GM12865 (cell line): ENCODE measurements at regions not wholly inside any gene's neighbourhood (a gene's known extent, or its start where the extent isn't known, plus 50 kb on each side); places are given as distances from the start of the nearest gene placed in this dataset.

Source experiments
- DNase-seq: peaks from one replicate; pipeline ENCODE4 v3.0.0; 2010; ENCODE audit warnings: low read depth
- H3K4me3 ChIP-seq: 2 replicates; pipeline ENCODE4 v1.5.1; 2011; ENCODE audit warnings: mild to moderate bottlenecking, low read depth, low read length, control low read depth
- TF ChIP-seq, protein P1 (sequence below): IDR thresholded peaks from 2 replicates; pipeline ENCODE4 v1.5.1; 2011; ENCODE audit warnings: low read length, control low read depth, low read depth, inconsistent platforms; ENCODE audit not compliant: insufficient read depth; ENCODE audit errors: missing control alignments

DNA sequence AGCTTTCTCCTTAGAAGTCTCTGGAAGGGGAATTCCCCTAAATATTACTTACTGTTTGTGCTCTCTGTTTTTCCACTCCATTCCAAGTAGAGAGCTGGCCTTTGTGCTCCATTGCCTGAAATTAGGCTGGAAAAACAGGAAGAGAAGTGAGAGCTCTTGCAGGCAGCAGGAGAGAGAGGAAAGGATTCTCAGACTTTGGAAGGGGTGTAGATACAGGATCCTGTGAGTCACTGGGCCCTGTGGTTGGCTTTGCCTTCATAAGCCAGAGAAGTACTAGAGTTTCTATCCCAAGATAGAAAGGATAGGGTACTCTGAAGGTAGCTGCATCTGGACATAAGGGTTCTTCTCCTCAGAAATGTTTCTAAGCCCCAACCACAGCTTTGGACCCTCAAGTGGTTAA, 188.9 kb downstream of the CMPK2 start:
- TF ChIP-seq, protein P1, sequence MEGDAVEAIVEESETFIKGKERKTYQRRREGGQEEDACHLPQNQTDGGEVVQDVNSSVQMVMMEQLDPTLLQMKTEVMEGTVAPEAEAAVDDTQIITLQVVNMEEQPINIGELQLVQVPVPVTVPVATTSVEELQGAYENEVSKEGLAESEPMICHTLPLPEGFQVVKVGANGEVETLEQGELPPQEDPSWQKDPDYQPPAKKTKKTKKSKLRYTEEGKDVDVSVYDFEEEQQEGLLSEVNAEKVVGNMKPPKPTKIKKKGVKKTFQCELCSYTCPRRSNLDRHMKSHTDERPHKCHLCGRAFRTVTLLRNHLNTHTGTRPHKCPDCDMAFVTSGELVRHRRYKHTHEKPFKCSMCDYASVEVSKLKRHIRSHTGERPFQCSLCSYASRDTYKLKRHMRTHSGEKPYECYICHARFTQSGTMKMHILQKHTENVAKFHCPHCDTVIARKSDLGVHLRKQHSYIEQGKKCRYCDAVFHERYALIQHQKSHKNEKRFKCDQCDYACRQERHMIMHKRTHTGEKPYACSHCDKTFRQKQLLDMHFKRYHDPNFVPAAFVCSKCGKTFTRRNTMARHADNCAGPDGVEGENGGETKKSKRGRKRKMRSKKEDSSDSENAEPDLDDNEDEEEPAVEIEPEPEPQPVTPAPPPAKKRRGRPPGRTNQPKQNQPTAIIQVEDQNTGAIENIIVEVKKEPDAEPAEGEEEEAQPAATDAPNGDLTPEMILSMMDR: no peak
- no peak overlapping the region for H3K4me3 ChIP-seq
- DNase-seq: no peak

DNA sequence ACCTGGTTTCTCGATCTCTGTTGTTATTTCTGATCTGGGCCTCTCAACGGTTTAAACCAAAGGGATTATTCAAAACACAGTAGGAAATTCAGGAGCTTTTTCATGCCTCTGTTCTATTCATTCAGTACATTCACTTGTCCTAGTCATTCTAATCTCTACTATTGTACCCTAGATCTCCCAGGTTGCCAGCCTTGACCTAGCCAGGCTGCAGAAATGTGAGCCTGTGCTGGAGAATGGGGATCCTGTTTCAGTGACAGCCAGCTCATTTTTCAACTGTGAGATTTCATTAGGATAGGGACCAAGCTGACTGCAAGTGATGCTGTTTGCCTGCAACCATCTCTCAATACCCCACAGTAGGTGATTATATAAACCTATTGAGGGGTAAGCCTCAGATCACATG, 186.2 kb downstream of the CMPK2 start:
- TF ChIP-seq, protein P1: no peak
- DNase-seq: no peak

DNA sequence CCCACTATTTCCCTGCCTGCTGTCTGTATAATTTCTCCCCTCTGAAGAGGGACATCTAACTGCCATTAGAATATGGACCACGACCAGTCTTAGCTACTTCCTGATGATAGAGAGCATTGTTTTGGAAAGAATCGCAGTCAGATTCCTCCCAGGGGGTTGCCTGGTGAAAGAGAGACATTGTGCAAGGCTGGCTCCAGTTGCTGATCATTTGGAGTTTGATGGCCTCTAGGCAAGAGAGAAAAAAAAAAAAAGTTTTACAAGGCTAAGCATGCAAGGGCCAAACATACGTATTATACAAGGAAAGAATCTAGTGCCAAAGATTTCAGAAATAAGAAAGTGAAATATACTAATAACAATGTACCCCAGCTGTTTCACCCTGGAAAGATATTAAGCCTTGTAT, 182.2 kb downstream of the CMPK2 start:
- no peak for DNase-seq
- no peak overlapping the region for H3K4me3 ChIP-seq
- TF ChIP-seq, protein P1: no peak

More for the DNA sequence above, 186.2 kb downstream of the CMPK2 start:
- H3K4me3 ChIP-seq: no peak overlapping the region

DNA sequence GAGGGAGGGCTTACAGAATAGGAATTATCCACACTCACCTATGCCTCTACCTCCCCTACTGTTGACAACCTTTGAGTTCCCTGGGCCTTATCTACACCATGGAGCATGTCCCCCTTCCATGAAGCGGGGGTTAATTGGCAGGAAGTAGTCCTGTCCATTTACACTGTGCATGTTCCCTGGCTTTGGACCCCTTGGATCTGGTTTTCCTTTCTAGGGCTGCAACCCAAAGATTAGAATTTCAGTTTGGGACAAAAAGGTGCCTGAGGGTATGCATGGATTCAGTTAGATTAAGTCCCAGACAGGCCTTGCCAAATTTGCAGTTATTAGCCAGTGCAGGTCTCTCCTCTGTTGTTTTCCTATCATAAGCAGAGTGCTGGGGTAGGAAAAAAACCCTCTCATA, 180.3 kb downstream of the CMPK2 start:
- TF ChIP-seq, protein P1: no peak
- DNase-seq: no peak
- H3K4me3 ChIP-seq: no peak overlapping the region

DNA sequence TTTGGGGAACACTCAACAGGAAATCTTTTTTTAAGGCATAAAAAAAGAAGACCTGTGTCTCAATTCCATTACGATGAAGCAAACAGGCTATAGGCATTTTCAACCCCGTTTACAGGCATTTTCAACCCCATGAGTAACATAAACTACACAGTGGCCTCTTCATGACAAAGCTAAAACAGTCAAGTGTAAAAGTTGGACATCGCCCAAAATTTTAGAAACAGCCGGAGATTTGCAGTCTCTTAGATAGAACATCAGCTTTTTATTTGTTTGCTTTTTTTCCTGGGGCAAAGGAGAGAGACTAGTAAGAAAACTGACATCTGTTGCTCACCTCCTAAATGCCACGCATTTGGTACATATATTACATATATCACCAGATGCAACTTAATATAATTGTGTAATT, 173.7 kb downstream of the CMPK2 start:
- no peak overlapping the region for H3K4me3 ChIP-seq
- DNase-seq: no peak
- TF ChIP-seq, protein P1: no peak

DNA sequence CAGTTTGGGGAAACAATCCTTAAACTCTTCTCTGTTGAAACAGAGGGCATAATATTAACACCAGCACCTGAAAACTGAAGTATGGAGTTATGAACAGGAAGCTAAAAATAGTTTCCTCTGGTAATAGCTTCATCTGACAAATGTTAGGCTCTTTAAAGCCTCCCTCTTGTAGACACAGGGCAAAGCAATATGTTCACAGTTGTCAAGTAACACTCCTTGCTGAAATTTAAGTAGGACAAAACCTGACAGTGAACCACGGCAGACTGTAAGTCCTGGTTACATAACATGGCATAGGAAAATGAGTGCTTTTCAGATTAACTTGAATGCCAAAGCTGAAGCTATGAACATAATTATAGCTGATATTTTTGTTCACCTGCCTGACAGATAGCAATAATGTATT, 172.9 kb downstream of the CMPK2 start:
- H3K4me3 ChIP-seq: no peak overlapping the region
- DNase-seq: no peak
- TF ChIP-seq, protein P1: no peak

DNA sequence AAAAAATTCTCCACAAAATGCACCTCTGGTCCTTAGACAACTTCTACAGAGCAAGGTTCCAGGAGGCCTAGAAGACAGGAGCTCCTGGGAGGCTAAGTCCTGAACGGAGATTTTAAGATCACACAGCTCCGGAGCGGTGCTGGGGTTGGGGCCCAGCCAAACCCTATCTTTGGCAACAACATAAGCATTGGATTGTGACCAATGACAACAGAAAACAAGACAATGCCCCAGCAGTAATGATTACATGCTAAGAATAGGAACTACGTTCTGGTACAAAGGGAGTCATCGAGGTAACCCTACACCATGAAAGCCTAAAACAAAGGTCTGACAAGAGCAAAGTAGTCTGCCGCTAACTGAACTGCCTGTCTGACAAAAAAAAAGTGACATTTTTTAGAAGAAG, 171.2 kb downstream of the CMPK2 start:
- H3K4me3 ChIP-seq: no peak overlapping the region
- TF ChIP-seq, protein P1: no peak
- DNase-seq: no peak
